ENCODE measurements at regions not wholly inside any gene's neighbourhood (a gene's known extent, or its start where the extent isn't known, plus 50 kb on each side); places are given as distances from the start of the nearest gene placed in this dataset.

DNA sequence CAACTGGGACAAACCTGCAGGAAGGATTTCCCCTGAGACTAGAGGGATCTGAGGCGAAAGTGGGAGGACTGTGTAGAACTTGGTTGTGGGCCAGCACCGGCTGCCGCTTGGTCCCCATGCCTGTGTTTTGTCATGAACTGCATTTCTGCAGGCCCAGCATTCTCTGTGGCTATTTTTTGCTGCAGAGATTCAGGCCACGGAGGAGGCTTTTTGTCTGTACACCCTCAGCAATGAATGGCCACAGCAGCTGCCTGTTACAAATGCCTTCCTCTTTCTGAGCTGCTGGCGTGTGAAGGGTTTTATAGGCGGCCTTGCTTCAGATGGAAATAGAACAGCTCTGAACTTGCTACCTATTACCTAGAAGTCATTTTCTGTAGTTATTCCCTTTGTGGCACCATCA lies 164.4 kb downstream of the SH2D4B start:
- DNase-seq (no peak), ATAC-seq (no peak)
- intact Hi-C loops (cut with DNase I): no loop called here
- Histone ChIP-seq H3K27me3 (ENCODE audit: low read depth) (peaks cover 6% of the 10 kb centered on the region), H3K36me3 (no peaks in the 10 kb centered on the region), H3K9me3 (no peaks in the 10 kb centered on the region), H3K4me3 (no peak overlapping the region), H3K27ac (no peak overlapping the region), H3K4me1 (no peaks in the 10 kb centered on the region)
- TF ChIP-seq, protein P1, sequence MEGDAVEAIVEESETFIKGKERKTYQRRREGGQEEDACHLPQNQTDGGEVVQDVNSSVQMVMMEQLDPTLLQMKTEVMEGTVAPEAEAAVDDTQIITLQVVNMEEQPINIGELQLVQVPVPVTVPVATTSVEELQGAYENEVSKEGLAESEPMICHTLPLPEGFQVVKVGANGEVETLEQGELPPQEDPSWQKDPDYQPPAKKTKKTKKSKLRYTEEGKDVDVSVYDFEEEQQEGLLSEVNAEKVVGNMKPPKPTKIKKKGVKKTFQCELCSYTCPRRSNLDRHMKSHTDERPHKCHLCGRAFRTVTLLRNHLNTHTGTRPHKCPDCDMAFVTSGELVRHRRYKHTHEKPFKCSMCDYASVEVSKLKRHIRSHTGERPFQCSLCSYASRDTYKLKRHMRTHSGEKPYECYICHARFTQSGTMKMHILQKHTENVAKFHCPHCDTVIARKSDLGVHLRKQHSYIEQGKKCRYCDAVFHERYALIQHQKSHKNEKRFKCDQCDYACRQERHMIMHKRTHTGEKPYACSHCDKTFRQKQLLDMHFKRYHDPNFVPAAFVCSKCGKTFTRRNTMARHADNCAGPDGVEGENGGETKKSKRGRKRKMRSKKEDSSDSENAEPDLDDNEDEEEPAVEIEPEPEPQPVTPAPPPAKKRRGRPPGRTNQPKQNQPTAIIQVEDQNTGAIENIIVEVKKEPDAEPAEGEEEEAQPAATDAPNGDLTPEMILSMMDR (IDR thresholded peaks at IDR 0.05): no peak

DNA sequence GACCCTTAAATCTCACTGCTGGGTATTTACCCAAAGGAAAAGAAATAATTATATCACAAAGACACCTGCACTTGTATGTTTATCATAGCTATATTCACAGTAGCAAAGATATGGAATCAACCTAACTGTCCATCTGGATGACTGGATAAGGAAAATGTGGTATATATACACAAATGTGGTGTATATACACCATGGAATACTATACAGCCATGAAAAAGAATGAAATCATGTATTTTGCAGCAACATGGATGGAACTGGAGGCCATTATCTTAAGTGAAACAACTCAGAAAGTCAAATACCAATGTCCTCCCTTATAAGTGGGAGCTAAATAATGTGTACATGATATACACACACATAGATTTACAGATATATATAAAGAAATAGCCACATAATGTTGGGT lies 168.2 kb downstream of the SH2D4B start:
- H3K27me3 ChIP-seq (ENCODE audit: low read depth): no peaks in the 10 kb centered on the region
- DNase-seq: no peak
- no peaks in the 10 kb centered on the region for H3K36me3 ChIP-seq
- intact Hi-C loops (cut with DNase I): no loop called here
- ATAC-seq: no peak
- TF ChIP-seq, protein P1 (IDR thresholded peaks at IDR 0.05): no peak
- H3K4me1 ChIP-seq: no peaks in the 10 kb centered on the region
- no peaks in the 10 kb centered on the region for H3K9me3 ChIP-seq
- H3K27ac ChIP-seq: no peak overlapping the region
- no peak overlapping the region for H3K4me3 ChIP-seq

DNA sequence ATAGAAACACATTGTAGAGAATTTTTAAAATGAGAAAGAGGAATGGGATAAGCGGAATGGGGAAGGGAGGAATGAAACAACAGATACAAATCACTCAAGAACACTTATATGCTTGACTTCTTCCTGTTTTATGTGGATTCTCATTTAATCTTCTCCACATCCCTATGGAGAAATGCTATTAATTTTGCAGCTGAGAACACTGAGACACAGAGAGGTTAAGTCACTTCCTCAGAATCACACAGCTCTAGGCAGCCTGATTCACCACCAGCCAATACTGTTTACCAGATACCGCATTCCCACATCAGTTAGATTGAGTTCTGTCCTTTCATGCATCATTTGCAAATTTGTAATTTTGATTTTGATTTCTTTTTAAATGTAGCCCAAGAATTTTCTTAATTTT lies 170.5 kb downstream of the SH2D4B start:
- H3K27ac ChIP-seq: no peak overlapping the region
- H3K9me3 ChIP-seq: no peaks in the 10 kb centered on the region
- intact Hi-C loops (cut with DNase I): no loop called here
- no peaks in the 10 kb centered on the region for H3K27me3 ChIP-seq (ENCODE audit: low read depth)
- H3K4me1 ChIP-seq: no peaks in the 10 kb centered on the region
- no peak for ATAC-seq
- no peak for DNase-seq
- H3K4me3 ChIP-seq: no peak overlapping the region
- H3K36me3 ChIP-seq: no peaks in the 10 kb centered on the region
- TF ChIP-seq, protein P1 (IDR thresholded peaks at IDR 0.05): no peak

DNA sequence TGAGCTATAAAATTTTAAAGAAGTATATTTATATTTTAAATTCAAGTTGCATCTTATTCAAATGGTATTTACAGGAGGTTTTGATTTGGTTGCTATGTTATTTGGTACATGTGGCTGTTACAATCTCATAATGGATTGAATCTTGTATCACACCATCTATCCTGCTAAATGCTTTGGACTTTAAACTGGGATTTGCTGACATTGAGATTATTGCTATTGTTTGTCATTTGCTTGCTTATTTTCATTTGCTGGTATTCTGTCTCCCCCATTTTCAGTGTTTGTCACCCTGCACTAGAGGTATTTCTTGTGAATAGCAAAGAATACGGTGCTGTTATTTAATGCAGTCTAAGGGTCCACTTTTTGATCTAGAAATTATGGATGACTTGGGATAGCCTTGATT lies 171.1 kb downstream of the SH2D4B start:
- no peaks in the 10 kb centered on the region for H3K4me1 ChIP-seq
- DNase-seq (no peak), ATAC-seq (no peak)
- H3K27ac ChIP-seq: no peak overlapping the region
- H3K4me3 ChIP-seq: no peak overlapping the region
- H3K9me3 ChIP-seq: no peaks in the 10 kb centered on the region
- peaks cover 4% of the 10 kb centered on the region for H3K27me3 ChIP-seq (ENCODE audit: low read depth)
- TF ChIP-seq, protein P1 (IDR thresholded peaks at IDR 0.05): no peak
- intact Hi-C loops (cut with DNase I): no loop called here
- H3K36me3 ChIP-seq: no peaks in the 10 kb centered on the region

DNA sequence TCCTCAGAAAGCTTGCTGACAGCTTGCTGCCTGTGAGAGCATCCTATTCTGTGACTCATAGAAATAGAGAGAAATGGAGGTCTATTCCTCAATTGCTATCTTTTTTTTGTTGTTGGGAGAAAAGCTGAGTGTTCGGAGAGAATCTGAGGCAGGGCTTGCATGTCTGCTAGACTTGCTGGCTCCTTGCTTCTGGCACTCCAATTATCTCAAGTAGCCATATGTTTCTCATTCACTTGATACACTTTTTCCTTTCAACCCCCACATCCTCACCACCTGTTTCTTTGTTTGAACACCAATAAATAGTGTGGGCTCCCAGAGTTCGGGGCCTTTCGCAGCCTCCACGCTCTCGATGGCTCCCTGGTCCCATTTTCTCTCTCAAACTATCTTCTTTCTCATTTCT lies 172.2 kb downstream of the SH2D4B start:
- TF ChIP-seq, protein P1 (IDR thresholded peaks at IDR 0.05): no peak
- ATAC-seq (no peak), DNase-seq (no peak)
- H3K27ac ChIP-seq: no peak overlapping the region
- no peak overlapping the region for H3K4me3 ChIP-seq
- intact Hi-C loops (cut with DNase I): no loop called here
- peaks cover 9% of the 10 kb centered on the region for H3K27me3 ChIP-seq (ENCODE audit: low read depth)
- no peaks in the 10 kb centered on the region for H3K9me3 ChIP-seq
- H3K4me1 ChIP-seq: no peaks in the 10 kb centered on the region
- H3K36me3 ChIP-seq: no peaks in the 10 kb centered on the region

DNA sequence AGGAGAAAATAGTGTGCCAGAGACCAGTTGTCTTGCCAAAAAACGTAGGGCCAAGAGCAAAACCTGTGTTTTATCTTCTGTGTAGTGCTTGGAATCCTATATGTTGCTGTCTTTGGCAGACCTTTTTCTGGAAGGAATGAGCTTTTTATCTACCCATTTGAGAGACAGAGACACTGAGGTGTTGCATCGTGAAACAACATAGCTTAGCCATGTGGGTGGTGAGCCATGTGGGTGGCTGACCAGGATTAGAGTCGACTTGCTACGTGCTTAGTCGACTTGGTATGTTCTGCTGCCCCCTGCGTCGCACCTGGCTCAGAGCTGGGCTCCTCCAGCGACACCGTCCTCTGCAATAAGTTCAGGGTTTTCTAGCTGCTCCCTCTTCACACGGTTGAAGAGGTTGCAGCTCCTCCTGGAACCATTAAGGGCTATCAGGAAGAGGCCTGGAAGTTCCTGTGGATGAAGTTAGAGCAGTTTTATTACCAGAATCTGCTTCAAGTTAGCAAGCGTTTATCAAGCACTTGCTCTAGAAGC lies 175.8 kb downstream of the SH2D4B start:
- ATAC-seq (no peak), DNase-seq (no peak)
- no peaks in the 10 kb centered on the region for H3K4me1 ChIP-seq
- TF ChIP-seq, protein P1 (IDR thresholded peaks at IDR 0.05): no peak
- H3K27me3 ChIP-seq (ENCODE audit: low read depth): peaks cover 12% of the 10 kb centered on the region
- H3K9me3 ChIP-seq: no peaks in the 10 kb centered on the region
- H3K27ac ChIP-seq: no peak overlapping the region
- intact Hi-C loops (cut with DNase I): no loop called here
- H3K36me3 ChIP-seq: no peaks in the 10 kb centered on the region
- H3K4me3 ChIP-seq: no peak overlapping the region

All from lower lobe of right lung (tissue), 2 donors.